Activated CD8-positive, alpha-beta T cell treated with anti-CD3 and anti-CD28 coated beads for 36 hours (primary cell): ENCODE measurements at regions not wholly inside any gene's neighbourhood (a gene's known extent, or its start where the extent isn't known, plus 50 kb on each side); places are given as distances from the start of the nearest gene placed in this dataset.

ENCODE experiments used
- ATAC-seq: fragments of 200-7000 bp; cut with Tn5 transposase; one replicate; pipeline ENCODE4 v1.10.0; 2021; ENCODE audit warnings: mild to moderate bottlenecking, moderate library complexity
- CTCF ChIA-PET: fragments of 350-600 bp; sonication (Branson Sonifier 250); formaldehyde crosslinking; loops from one replicate; lab custom pipeline; 2021; ENCODE audit warnings: antibody characterized with exemption; lab: Charles Lee
- POLR2A ChIA-PET: fragments of 350-600 bp; sonication (Branson Sonifier 250); formaldehyde crosslinking; loops from one replicate; lab custom pipeline; 2021; ENCODE audit warnings: antibody characterized with exemption; lab: Charles Lee
- DNase-seq: peaks from one replicate; pipeline ENCODE4 v3.0.0-alpha.2; 2020
- H3K27ac Mint-ChIP-seq: one replicate; pipeline ENCODE4 v1.8.0; 2021; ENCODE audit warnings: mild to moderate bottlenecking, mixed read lengths
- H3K27me3 Mint-ChIP-seq: one replicate; pipeline ENCODE4 v1.8.0; 2021; ENCODE audit warnings: mixed read lengths
- H3K36me3 Mint-ChIP-seq: one replicate; pipeline ENCODE4 v1.8.0; 2021; ENCODE audit warnings: low read depth, mixed read lengths
- H3K4me1 Mint-ChIP-seq: one replicate; pipeline ENCODE4 v1.8.0; 2021; ENCODE audit warnings: low read depth, mixed read lengths
- H3K4me3 Mint-ChIP-seq: one replicate; pipeline ENCODE4 v1.8.0; 2021; ENCODE audit warnings: mild to moderate bottlenecking, moderate library complexity, mixed read lengths
- H3K9me3 Mint-ChIP-seq: one replicate; pipeline ENCODE4 v1.8.0; 2021; ENCODE audit warnings: mixed read lengths
- intact Hi-C: fragments of 100-400 bp; cut with micrococcal nuclease; formaldehyde crosslinking; loops from one replicate; pipeline ENCODE4 v1.10.0; 2022
- TF ChIP-seq, protein P1 (sequence below): fragments of 200-600 bp; IDR thresholded peaks from one replicate; pipeline ENCODE4 v1.8.0; 2022; ENCODE audit warnings: antibody characterized with exemption, mild to moderate bottlenecking

GRCh38 chr10:117860823-117861222, 185.9 kb downstream of the RAB11FIP2 start:
- TF ChIP-seq, protein P1, sequence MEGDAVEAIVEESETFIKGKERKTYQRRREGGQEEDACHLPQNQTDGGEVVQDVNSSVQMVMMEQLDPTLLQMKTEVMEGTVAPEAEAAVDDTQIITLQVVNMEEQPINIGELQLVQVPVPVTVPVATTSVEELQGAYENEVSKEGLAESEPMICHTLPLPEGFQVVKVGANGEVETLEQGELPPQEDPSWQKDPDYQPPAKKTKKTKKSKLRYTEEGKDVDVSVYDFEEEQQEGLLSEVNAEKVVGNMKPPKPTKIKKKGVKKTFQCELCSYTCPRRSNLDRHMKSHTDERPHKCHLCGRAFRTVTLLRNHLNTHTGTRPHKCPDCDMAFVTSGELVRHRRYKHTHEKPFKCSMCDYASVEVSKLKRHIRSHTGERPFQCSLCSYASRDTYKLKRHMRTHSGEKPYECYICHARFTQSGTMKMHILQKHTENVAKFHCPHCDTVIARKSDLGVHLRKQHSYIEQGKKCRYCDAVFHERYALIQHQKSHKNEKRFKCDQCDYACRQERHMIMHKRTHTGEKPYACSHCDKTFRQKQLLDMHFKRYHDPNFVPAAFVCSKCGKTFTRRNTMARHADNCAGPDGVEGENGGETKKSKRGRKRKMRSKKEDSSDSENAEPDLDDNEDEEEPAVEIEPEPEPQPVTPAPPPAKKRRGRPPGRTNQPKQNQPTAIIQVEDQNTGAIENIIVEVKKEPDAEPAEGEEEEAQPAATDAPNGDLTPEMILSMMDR = peak; percentile 21
- Mint-ChIP-seq H3K27me3 (peaks cover 13% of the 10 kb centered on the region), H3K4me3 (no peak overlapping the region), H3K36me3 (no peaks in the 10 kb centered on the region), H3K4me1 (no peaks in the 10 kb centered on the region), H3K9me3 (no peaks in the 10 kb centered on the region), H3K27ac (no peak overlapping the region)
- DNase-seq (no peak), ATAC-seq (no peak)
- POLR2A ChIA-PET = no interaction called here
- intact Hi-C loops = no loop called here
- CTCF ChIA-PET = interaction anchor here (1.2 kb wide), 1 partner anchor 90 kb away, joined by 3 read pairs; no protein-coding TSS in a partner anchor

DNA sequence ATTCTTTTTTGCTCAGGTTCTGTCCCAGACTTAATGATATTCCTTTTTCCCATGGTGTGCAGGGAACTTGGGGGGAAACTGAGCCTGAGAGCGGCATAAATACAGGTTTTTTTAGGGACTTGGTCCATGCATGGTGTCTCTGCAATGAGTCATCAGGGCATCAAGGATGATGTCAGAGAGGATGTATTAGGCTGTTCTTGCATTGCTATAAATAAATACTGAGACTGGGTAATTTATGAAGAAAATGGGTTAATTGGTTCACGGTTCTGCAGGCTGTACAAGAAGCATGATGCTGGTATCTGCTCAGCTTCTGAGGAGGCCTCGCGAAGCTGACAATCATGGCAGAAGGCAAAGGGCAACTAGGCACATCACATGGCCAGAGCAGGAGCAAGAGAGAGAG, 185.4 kb downstream of the RAB11FIP2 start:
- TF ChIP-seq, protein P1 = no peak
- Mint-ChIP-seq H3K36me3 (no peaks in the 10 kb centered on the region), H3K4me1 (no peaks in the 10 kb centered on the region), H3K4me3 (no peak overlapping the region), H3K9me3 (no peaks in the 10 kb centered on the region), H3K27ac (no peak overlapping the region), H3K27me3 (peaks cover 15% of the 10 kb centered on the region)
- POLR2A ChIA-PET = no interaction called here
- DNase-seq (no peak), ATAC-seq (no peak)
- CTCF ChIA-PET = interaction anchor here (1.2 kb wide), 1 partner anchor 91 kb away, joined by 3 read pairs; no protein-coding TSS in a partner anchor
- intact Hi-C loops = no loop called here

DNA sequence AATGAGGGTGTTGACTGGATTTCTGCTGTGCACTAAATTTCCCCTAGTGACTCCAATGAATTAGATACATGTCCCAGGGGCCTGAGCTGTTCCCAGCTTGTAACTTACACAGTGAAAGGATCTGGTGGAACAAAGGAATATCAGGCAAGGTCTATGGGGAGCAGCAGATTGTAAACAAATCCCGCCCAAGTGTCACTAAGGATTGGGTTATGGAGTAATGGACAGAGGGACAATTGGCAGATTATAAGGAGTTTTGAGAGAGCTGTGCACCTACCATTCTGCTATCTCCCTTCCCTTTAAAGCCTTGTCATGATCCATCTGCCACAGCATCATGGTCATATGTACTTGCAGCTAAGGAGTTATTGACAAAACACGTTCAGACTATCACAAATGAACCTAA, 183.0 kb downstream of the RAB11FIP2 start:
- ChIA-PET POLR2A (no interaction called here), CTCF (interaction anchor here (0.6 kb wide), 1 partner anchor 409 kb away, joined by 3 read pairs; no protein-coding TSS in a partner anchor)
- TF ChIP-seq, protein P1 = no peak
- Mint-ChIP-seq H3K27ac (no peak overlapping the region), H3K9me3 (no peaks in the 10 kb centered on the region), H3K36me3 (no peaks in the 10 kb centered on the region), H3K4me1 (no peaks in the 10 kb centered on the region), H3K27me3 (peaks cover 10% of the 10 kb centered on the region), H3K4me3 (no peak overlapping the region)
- DNase-seq = no peak
- intact Hi-C loops = no loop called here
- no peak for ATAC-seq

GRCh38 chr10:117865945-117866344, 180.8 kb downstream of the RAB11FIP2 start:
- intact Hi-C loops = no loop called here
- Mint-ChIP-seq H3K4me3 (no peak overlapping the region), H3K36me3 (no peaks in the 10 kb centered on the region), H3K9me3 (no peaks in the 10 kb centered on the region), H3K4me1 (no peaks in the 10 kb centered on the region), H3K27ac (no peak overlapping the region), H3K27me3 (peaks cover 9% of the 10 kb centered on the region)
- CTCF ChIA-PET = no interaction called here
- TF ChIP-seq, protein P1 = no peak
- no peak for DNase-seq
- POLR2A ChIA-PET = no interaction called here
- no peak for ATAC-seq

DNA sequence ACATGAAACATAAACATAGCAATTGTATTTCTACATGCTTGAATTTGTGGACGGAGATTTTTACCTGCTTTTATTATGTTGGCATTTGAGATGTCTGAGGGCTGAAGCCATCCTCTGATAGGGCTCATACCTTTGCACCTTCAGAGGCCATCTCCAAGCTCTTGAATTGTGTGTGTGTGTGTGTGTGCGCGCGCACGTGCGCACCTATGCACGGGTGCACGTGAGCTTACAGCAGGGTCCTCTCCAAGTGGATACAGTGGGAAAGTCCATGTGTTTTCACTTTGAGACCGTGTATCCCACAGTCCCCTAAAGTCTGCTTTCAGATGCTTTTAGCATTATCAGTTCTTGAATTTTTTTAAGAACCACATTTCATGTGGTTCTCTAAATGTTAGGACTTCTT, 178.6 kb downstream of the RAB11FIP2 start:
- intact Hi-C loops = no loop called here
- no peak overlapping the region for H3K27ac Mint-ChIP-seq
- no peaks in the 10 kb centered on the region for H3K4me1 Mint-ChIP-seq
- ChIA-PET CTCF (no interaction called here), POLR2A (no interaction called here)
- H3K4me3 Mint-ChIP-seq = no peak overlapping the region
- H3K9me3 Mint-ChIP-seq = no peaks in the 10 kb centered on the region
- no peak for ATAC-seq
- H3K27me3 Mint-ChIP-seq = peaks cover 9% of the 10 kb centered on the region
- TF ChIP-seq, protein P1 = no peak
- no peaks in the 10 kb centered on the region for H3K36me3 Mint-ChIP-seq
- no peak for DNase-seq
